Activated T-helper 2 cell treated with anti-CD3 and anti-CD28 coated beads, Interferon-gamma antibody, Interleukin-2, Interleukin-4, amounts not matched to agents 10 μg/mL and 5 μg/mL and 100 μg/mL, durations not matched to agents 14 hours and 24 hours and 36 hours (primary cell): ENCODE measurements at regions not wholly inside any gene's neighbourhood (a gene's known extent, or its start where the extent isn't known, plus 50 kb on each side); places are given as distances from the start of the nearest gene placed in this dataset.

Experiments
- DNase-seq: peaks from one replicate; pipeline ENCODE4 v3.0.0; 2021; ENCODE audit warnings: low spot score
- H3K27ac Mint-ChIP-seq: one replicate; pipeline ENCODE4 v1.8.0; 2021; ENCODE audit warnings: mixed read lengths
- H3K27me3 Mint-ChIP-seq: one replicate; pipeline ENCODE4 v1.8.0; 2021; ENCODE audit warnings: low read depth, mixed read lengths
- H3K36me3 Mint-ChIP-seq: one replicate; pipeline ENCODE4 v1.8.0; 2021; ENCODE audit warnings: low read depth, mixed read lengths
- H3K4me1 Mint-ChIP-seq: one replicate; pipeline ENCODE4 v1.8.0; 2021; ENCODE audit warnings: low read depth, mixed read lengths
- H3K4me3 Mint-ChIP-seq: one replicate; pipeline ENCODE4 v1.8.0; 2021; ENCODE audit warnings: low read depth, mild to moderate bottlenecking, moderate library complexity, mixed read lengths
- H3K9me3 Mint-ChIP-seq: one replicate; pipeline ENCODE4 v1.8.0; 2021; ENCODE audit warnings: mixed read lengths
- intact Hi-C: fragments of 100-400 bp; cut with micrococcal nuclease; formaldehyde crosslinking; loops from one replicate; pipeline ENCODE4 v1.15.1; 2023

GRCh38 chr1:72827278-72827677 lies 544.9 kb upstream of the NEGR1 start:
- H3K27ac Mint-ChIP-seq: no peak overlapping the region
- intact Hi-C loops: no loop called here
- no peak overlapping the region for H3K4me3 Mint-ChIP-seq
- no peaks in the 10 kb centered on the region for H3K4me1 Mint-ChIP-seq
- no peaks in the 10 kb centered on the region for H3K36me3 Mint-ChIP-seq
- peaks cover 43% of the 10 kb centered on the region for H3K9me3 Mint-ChIP-seq
- DNase-seq: no peak
- H3K27me3 Mint-ChIP-seq: no peaks in the 10 kb centered on the region

GRCh38 chr1:72804541-72804940 lies 522.2 kb upstream of the NEGR1 start:
- Mint-ChIP-seq H3K36me3 (no peaks in the 10 kb centered on the region), H3K4me1 (no peaks in the 10 kb centered on the region), H3K9me3 (peaks cover 48% of the 10 kb centered on the region), H3K27ac (no peak overlapping the region), H3K4me3 (no peak overlapping the region), H3K27me3 (no peaks in the 10 kb centered on the region)
- DNase-seq: no peak
- intact Hi-C loops: no loop called here

- no peaks in the 10 kb centered on the region for H3K4me1 Mint-ChIP-seq
- no peaks in the 10 kb centered on the region for H3K36me3 Mint-ChIP-seq
- intact Hi-C loops: no loop called here
- H3K4me3 Mint-ChIP-seq: no peak overlapping the region
- no peaks in the 10 kb centered on the region for H3K27me3 Mint-ChIP-seq
- peaks cover 4% of the 10 kb centered on the region for H3K9me3 Mint-ChIP-seq
- DNase-seq: no peak
- H3K27ac Mint-ChIP-seq: no peak overlapping the region
Observed at GRCh38 chr1:72781038-72781437, 498.7 kb upstream of the NEGR1 start.

GRCh38 chr1:72780212-72780611 lies 497.9 kb upstream of the NEGR1 start:
- Mint-ChIP-seq H3K9me3 (peaks cover 4% of the 10 kb centered on the region), H3K36me3 (no peaks in the 10 kb centered on the region), H3K27me3 (no peaks in the 10 kb centered on the region), H3K27ac (no peak overlapping the region), H3K4me3 (no peak overlapping the region), H3K4me1 (no peaks in the 10 kb centered on the region)
- DNase-seq: no peak
- intact Hi-C loops: no loop called here

- no peaks in the 10 kb centered on the region for H3K27me3 Mint-ChIP-seq
- no peak for DNase-seq
- intact Hi-C loops: no loop called here
- H3K9me3 Mint-ChIP-seq: peaks cover 4% of the 10 kb centered on the region
- no peak overlapping the region for H3K27ac Mint-ChIP-seq
- no peak overlapping the region for H3K4me3 Mint-ChIP-seq
- H3K36me3 Mint-ChIP-seq: no peaks in the 10 kb centered on the region
- no peaks in the 10 kb centered on the region for H3K4me1 Mint-ChIP-seq
Observed at GRCh38 chr1:72777918-72778317, 495.6 kb upstream of the NEGR1 start.

GRCh38 chr1:72763481-72763880 lies 481.1 kb upstream of the NEGR1 start:
- Mint-ChIP-seq H3K27me3 (no peaks in the 10 kb centered on the region), H3K27ac (no peak overlapping the region), H3K4me1 (no peaks in the 10 kb centered on the region), H3K36me3 (no peaks in the 10 kb centered on the region), H3K9me3 (peaks cover 17% of the 10 kb centered on the region), H3K4me3 (no peak overlapping the region)
- no peak for DNase-seq
- intact Hi-C loops: no loop called here

GRCh38 chr1:72759486-72759885 lies 477.1 kb upstream of the NEGR1 start:
- Mint-ChIP-seq H3K4me3 (no peak overlapping the region), H3K36me3 (no peaks in the 10 kb centered on the region), H3K27me3 (no peaks in the 10 kb centered on the region), H3K4me1 (no peaks in the 10 kb centered on the region), H3K27ac (no peak overlapping the region), H3K9me3 (peaks cover 17% of the 10 kb centered on the region)
- no peak for DNase-seq
- intact Hi-C loops: no loop called here

- H3K27me3 Mint-ChIP-seq: no peaks in the 10 kb centered on the region
- DNase-seq: no peak
- no peaks in the 10 kb centered on the region for H3K4me1 Mint-ChIP-seq
- no peak overlapping the region for H3K4me3 Mint-ChIP-seq
- H3K9me3 Mint-ChIP-seq: peaks cover 13% of the 10 kb centered on the region
- no peak overlapping the region for H3K27ac Mint-ChIP-seq
- intact Hi-C loops: no loop called here
- H3K36me3 Mint-ChIP-seq: no peaks in the 10 kb centered on the region
Observed at GRCh38 chr1:72757843-72758242, 475.5 kb upstream of the NEGR1 start.

- H3K4me3 Mint-ChIP-seq: no peak overlapping the region
- no peak for DNase-seq
- intact Hi-C loops: no loop called here
- no peaks in the 10 kb centered on the region for H3K4me1 Mint-ChIP-seq
- H3K27ac Mint-ChIP-seq: no peak overlapping the region
- H3K27me3 Mint-ChIP-seq: no peaks in the 10 kb centered on the region
- H3K9me3 Mint-ChIP-seq: peaks cover under 1% of the 10 kb centered on the region
- no peaks in the 10 kb centered on the region for H3K36me3 Mint-ChIP-seq
Observed at GRCh38 chr1:72745413-72745812, 463.1 kb upstream of the NEGR1 start.

GRCh38 chr1:72734415-72734814 lies 452.1 kb upstream of the NEGR1 start:
- intact Hi-C loops: no loop called here
- H3K4me1 Mint-ChIP-seq: no peaks in the 10 kb centered on the region
- H3K27me3 Mint-ChIP-seq: no peaks in the 10 kb centered on the region
- no peak overlapping the region for H3K27ac Mint-ChIP-seq
- peaks cover 11% of the 10 kb centered on the region for H3K9me3 Mint-ChIP-seq
- H3K4me3 Mint-ChIP-seq: no peak overlapping the region
- DNase-seq: no peak
- no peaks in the 10 kb centered on the region for H3K36me3 Mint-ChIP-seq

GRCh38 chr1:72724951-72725861 lies 442.9 kb upstream of the NEGR1 start:
- no peaks in the 10 kb centered on the region for H3K27me3 Mint-ChIP-seq

GRCh38 chr1:72705921-72706320 lies 423.6 kb upstream of the NEGR1 start:
- Mint-ChIP-seq H3K27ac (no peak overlapping the region), H3K4me1 (no peaks in the 10 kb centered on the region), H3K27me3 (no peaks in the 10 kb centered on the region), H3K4me3 (no peak overlapping the region), H3K36me3 (no peaks in the 10 kb centered on the region), H3K9me3 (peaks cover 4% of the 10 kb centered on the region)
- intact Hi-C loops: no loop called here
- DNase-seq: no peak

More at GRCh38 chr1:72724951-72725861, 442.9 kb upstream of the NEGR1 start:
- H3K9me3 Mint-ChIP-seq: peaks cover 8% of the 10 kb centered on the region
- intact Hi-C loops: no loop called here
- DNase-seq: no peak
- no peaks in the 10 kb centered on the region for H3K36me3 Mint-ChIP-seq
- no peaks in the 10 kb centered on the region for H3K4me1 Mint-ChIP-seq
- no peak overlapping the region for H3K4me3 Mint-ChIP-seq
- no peak overlapping the region for H3K27ac Mint-ChIP-seq

- H3K9me3 Mint-ChIP-seq: peaks cover 4% of the 10 kb centered on the region
- intact Hi-C loops: no loop called here
- H3K27ac Mint-ChIP-seq: no peak overlapping the region
- no peak overlapping the region for H3K4me3 Mint-ChIP-seq
- no peaks in the 10 kb centered on the region for H3K27me3 Mint-ChIP-seq
- H3K36me3 Mint-ChIP-seq: no peaks in the 10 kb centered on the region
- no peaks in the 10 kb centered on the region for H3K4me1 Mint-ChIP-seq
- DNase-seq: no peak
Observed at GRCh38 chr1:72704841-72705477, 422.6 kb upstream of the NEGR1 start.
